GM12872 (cell line): ENCODE measurements at regions not wholly inside any gene's neighbourhood (a gene's known extent, or its start where the extent isn't known, plus 50 kb on each side); places are given as distances from the start of the nearest gene placed in this dataset.

ENCODE experiments used
- TF ChIP-seq, protein P1 (sequence below): IDR thresholded peaks from 3 replicates; pipeline ENCODE4 v1.5.1; 2011; ENCODE audit warnings: low read depth, mild to moderate bottlenecking, low read length, moderate library complexity; ENCODE audit not compliant: insufficient read depth

GRCh38 chr5:99866740-99867139 lies 668.4 kb upstream of the FAM174A start:
- TF ChIP-seq, protein P1, sequence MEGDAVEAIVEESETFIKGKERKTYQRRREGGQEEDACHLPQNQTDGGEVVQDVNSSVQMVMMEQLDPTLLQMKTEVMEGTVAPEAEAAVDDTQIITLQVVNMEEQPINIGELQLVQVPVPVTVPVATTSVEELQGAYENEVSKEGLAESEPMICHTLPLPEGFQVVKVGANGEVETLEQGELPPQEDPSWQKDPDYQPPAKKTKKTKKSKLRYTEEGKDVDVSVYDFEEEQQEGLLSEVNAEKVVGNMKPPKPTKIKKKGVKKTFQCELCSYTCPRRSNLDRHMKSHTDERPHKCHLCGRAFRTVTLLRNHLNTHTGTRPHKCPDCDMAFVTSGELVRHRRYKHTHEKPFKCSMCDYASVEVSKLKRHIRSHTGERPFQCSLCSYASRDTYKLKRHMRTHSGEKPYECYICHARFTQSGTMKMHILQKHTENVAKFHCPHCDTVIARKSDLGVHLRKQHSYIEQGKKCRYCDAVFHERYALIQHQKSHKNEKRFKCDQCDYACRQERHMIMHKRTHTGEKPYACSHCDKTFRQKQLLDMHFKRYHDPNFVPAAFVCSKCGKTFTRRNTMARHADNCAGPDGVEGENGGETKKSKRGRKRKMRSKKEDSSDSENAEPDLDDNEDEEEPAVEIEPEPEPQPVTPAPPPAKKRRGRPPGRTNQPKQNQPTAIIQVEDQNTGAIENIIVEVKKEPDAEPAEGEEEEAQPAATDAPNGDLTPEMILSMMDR = no peak

DNA sequence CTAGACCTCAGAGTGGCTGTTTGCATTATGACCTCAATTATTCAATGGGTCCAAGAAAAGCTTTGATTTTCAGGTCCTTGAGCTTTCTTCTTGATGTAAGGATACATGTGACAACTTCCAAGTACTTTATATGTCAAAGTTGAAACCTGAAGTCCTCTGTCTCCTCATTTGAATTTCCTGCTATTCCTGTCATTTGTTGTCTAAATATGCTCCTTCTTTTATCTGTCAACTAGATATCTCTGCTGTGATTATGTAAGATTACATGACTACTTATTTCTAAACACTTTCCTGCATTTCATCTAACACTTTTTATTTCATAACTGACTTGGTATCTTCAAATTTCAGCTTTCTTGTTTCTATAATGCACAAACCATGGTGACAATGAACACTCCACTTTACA lies 670.0 kb upstream of the FAM174A start:
- TF ChIP-seq, protein P1 = no peak

GRCh38 chr5:99835791-99836190 lies 699.4 kb upstream of the FAM174A start:
- TF ChIP-seq, protein P1 = no peak

GRCh38 chr5:99827136-99827535 lies 708.0 kb upstream of the FAM174A start:
- TF ChIP-seq, protein P1 = no peak

GRCh38 chr5:99817796-99818195 lies 717.4 kb upstream of the FAM174A start:
- TF ChIP-seq, protein P1 = no peak

GRCh38 chr5:99814321-99815063 lies 720.7 kb upstream of the FAM174A start:
- TF ChIP-seq, protein P1 = no peak

DNA sequence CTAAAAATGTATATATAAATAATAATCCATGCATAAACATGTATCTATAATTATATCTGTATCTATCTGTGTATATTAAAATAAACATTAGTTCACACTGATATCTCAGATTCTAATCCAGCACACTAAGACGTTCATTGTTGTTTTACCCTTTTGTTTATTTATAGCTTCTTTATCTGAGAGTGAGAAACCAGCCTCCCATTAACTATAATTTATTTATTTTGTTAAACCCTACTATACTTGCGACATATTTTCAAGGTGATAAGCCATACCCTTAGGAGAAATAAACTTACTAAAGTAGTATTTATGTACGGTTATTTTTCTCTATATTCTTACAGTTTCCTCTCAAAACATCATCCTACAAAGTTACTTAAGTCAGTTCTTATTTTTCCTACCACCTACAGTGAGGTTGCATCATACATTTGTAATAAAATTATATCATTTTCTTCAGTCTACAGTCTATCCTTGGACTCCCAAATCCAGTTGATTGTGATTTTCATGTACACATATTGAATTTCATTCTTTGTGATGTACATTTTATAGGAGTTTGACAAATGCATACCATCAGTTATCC lies 726.4 kb upstream of the FAM174A start:
- TF ChIP-seq, protein P1 = no peak
